PFSK-1 (cell line): ENCODE measurements at regions not wholly inside any gene's neighbourhood (a gene's known extent, or its start where the extent isn't known, plus 50 kb on each side); places are given as distances from the start of the nearest gene placed in this dataset.

Source experiments
- FOXP2 ChIP-seq: optimal IDR thresholded peaks from 2 replicates; pipeline ENCODE3; 2011; ENCODE audit warnings: borderline replicate concordance, control low read depth, inconsistent platforms; ENCODE audit not compliant: insufficient read depth; ENCODE audit errors: extremely low read length, extremely low read depth
- POLR2AphosphoS5 ChIP-seq: IDR thresholded peaks from 2 replicates; pipeline ENCODE4 v1.6.1; 2012; ENCODE audit warnings: low read depth, mild to moderate bottlenecking, control low read depth, low read length, moderate library complexity
- SIN3A ChIP-seq: IDR thresholded peaks from 2 replicates; pipeline ENCODE4 v1.6.1; 2012; ENCODE audit warnings: mild to moderate bottlenecking, low read length, moderate library complexity, borderline replicate concordance; ENCODE audit not compliant: insufficient read depth
- TAF1 ChIP-seq: IDR thresholded peaks from 2 replicates; pipeline ENCODE4 v1.6.1; 2012; ENCODE audit warnings: low read length, control low read depth, borderline replicate concordance; ENCODE audit not compliant: insufficient read depth
- TF ChIP-seq, protein P1 (sequence below), 2 experiments: IDR thresholded peaks; 2 replicates each; pipeline versions ENCODE4 v1.6.1 to v1.8.0; 2011 to 2012; ENCODE audit warnings: low read depth in 2 of 2, low read length in 2 of 2, control low read depth in 1 of 2, inconsistent platforms in 1 of 2, mild to moderate bottlenecking in 1 of 2, moderate library complexity in 1 of 2; ENCODE audit not compliant: insufficient read depth in 1 of 2

DNA sequence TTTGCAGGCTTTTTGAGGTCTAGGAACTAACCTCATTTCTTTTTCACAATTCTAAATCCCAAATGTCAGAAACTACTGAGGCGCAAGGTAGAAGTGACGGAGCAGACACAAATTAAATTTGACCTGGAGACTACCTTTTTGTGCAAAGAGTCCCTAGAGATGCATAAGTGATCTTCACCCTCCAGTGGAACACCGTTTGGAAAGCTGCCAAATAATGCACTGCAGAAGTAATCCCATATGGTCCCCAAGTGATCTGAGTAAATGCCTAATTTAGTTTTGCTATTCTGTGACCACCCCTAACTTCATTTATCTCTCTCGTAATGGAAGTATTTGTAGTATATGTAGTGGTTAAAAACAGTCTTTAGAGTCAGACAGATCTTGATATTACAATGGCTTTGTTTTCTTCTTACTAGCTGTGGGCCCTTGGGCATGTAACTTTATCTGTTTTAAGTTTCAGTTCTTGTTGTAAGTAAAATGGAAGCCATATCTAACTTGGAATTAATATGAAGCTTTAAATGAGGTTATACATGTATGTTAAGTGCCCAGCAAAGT, 70.4 kb upstream of the IPO9 start:
- TF ChIP-seq FOXP2 (no peak), POLR2AphosphoS5 (no peak), TAF1 (no peak), SIN3A (no peak)
- TF ChIP-seq, protein P1, sequence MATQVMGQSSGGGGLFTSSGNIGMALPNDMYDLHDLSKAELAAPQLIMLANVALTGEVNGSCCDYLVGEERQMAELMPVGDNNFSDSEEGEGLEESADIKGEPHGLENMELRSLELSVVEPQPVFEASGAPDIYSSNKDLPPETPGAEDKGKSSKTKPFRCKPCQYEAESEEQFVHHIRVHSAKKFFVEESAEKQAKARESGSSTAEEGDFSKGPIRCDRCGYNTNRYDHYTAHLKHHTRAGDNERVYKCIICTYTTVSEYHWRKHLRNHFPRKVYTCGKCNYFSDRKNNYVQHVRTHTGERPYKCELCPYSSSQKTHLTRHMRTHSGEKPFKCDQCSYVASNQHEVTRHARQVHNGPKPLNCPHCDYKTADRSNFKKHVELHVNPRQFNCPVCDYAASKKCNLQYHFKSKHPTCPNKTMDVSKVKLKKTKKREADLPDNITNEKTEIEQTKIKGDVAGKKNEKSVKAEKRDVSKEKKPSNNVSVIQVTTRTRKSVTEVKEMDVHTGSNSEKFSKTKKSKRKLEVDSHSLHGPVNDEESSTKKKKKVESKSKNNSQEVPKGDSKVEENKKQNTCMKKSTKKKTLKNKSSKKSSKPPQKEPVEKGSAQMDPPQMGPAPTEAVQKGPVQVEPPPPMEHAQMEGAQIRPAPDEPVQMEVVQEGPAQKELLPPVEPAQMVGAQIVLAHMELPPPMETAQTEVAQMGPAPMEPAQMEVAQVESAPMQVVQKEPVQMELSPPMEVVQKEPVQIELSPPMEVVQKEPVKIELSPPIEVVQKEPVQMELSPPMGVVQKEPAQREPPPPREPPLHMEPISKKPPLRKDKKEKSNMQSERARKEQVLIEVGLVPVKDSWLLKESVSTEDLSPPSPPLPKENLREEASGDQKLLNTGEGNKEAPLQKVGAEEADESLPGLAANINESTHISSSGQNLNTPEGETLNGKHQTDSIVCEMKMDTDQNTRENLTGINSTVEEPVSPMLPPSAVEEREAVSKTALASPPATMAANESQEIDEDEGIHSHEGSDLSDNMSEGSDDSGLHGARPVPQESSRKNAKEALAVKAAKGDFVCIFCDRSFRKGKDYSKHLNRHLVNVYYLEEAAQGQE (IDR thresholded peaks at IDR 0.05; ENCODE audit: insufficient read depth in 1 of 2, low read depth in 2 of 2, low read length in 2 of 2) = no peak

DNA sequence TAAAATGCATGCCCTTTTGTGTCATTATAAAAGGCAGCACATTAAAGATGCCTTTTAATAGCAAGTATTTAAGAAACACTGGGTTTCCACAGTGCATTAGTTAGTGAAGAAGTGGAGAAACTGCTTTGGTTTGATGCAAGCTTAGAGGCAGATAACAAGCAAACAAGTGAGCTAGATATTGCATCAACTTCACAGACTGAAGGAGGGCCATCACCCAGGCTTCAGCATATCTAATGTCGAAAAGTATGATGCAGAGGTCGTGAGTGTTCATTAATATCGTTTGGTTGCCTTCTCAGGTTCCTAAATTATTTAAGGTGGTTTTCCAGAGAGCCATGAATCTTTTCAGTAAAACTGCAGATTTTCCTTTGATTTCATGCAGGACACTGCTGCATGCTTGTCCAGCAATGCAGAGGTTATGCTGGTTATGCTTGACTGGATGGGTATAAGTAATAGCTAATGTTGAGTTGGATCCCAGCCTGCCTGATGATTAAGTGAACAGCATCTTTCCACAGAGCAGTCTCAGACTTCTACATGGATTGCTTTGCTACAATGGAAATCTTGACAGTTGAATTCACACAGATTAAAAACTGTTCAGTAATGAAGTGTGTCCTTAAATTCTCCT, 69.7 kb upstream of the IPO9 start:
- no peak for TF ChIP-seq TAF1
- no peak for TF ChIP-seq POLR2AphosphoS5
- no peak for TF ChIP-seq SIN3A
- no peak for TF ChIP-seq FOXP2
- TF ChIP-seq, protein P1 (IDR thresholded peaks at IDR 0.05; ENCODE audit: insufficient read depth in 1 of 2, low read depth in 2 of 2, low read length in 2 of 2) = no peak

DNA sequence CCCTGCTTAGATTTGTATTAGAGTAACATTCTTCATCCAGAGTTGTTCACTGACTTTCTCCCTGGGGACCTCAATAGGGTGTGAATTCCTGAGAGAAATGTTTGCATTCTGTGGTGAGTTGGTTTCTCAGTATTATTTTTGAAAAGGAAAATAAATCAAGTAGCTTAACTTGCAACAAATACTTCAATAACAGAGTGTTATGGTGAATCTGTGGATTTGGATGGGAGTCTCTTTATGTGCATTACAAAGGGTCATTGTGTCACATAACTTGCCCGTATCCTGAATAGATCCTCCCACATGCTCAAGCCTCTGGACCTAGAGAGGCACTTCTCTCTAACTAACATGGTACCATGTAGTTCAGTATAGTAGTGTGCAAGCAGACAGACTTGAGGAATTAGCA, 68.4 kb upstream of the IPO9 start:
- TF ChIP-seq, protein P1 (IDR thresholded peaks at IDR 0.05; ENCODE audit: insufficient read depth in 1 of 2, low read depth in 2 of 2, low read length in 2 of 2) = no peak
- TF ChIP-seq TAF1 (no peak), POLR2AphosphoS5 (no peak), SIN3A (no peak), FOXP2 (no peak)

GRCh38 chr1:201761178-201761577, 67.8 kb upstream of the IPO9 start:
- TF ChIP-seq SIN3A (no peak), POLR2AphosphoS5 (no peak), TAF1 (no peak), FOXP2 (no peak)
- TF ChIP-seq, protein P1 (IDR thresholded peaks at IDR 0.05; ENCODE audit: insufficient read depth in 1 of 2, low read depth in 2 of 2, low read length in 2 of 2) = no peak
